Karpas-422 (cell line): ENCODE measurements at regions not wholly inside any gene's neighbourhood (a gene's known extent, or its start where the extent isn't known, plus 50 kb on each side); places are given as distances from the start of the nearest gene placed in this dataset.

Experiments
- DNase-seq: peaks from one replicate; pipeline ENCODE4 v3.0.0-alpha.2; 2015
- H2AFZ ChIP-seq: fragments of 200-600 bp; sonication (generic); 2 replicates; pipeline ENCODE4 v1.6.1; 2014; ENCODE audit warnings: antibody characterized with exemption, low read length, mixed read lengths
- H3K27ac ChIP-seq: fragments of 200-600 bp; sonication (generic); 2 replicates; pipeline ENCODE4 v1.5.1; 2014; ENCODE audit warnings: mild to moderate bottlenecking, low read length, moderate library complexity
- H3K27me3 ChIP-seq: fragments of 200-600 bp; sonication (generic); 2 replicates; pipeline ENCODE4 v1.6.1; 2014; ENCODE audit warnings: low read length, mixed read lengths
- H3K36me3 ChIP-seq: fragments of 200-600 bp; sonication (generic); 2 replicates; pipeline ENCODE4 v1.6.1; 2014; ENCODE audit warnings: low read length, mixed read lengths; ENCODE audit not compliant: insufficient read depth
- H3K4me1 ChIP-seq: fragments of 200-600 bp; sonication (generic); 2 replicates; pipeline ENCODE4 v1.6.1; 2014; ENCODE audit warnings: mild to moderate bottlenecking, low read length, mixed read lengths
- H3K4me2 ChIP-seq: fragments of 200-600 bp; sonication (generic); 2 replicates; pipeline ENCODE4 v1.6.1; 2014; ENCODE audit warnings: low read length, low read depth, mild to moderate bottlenecking; ENCODE audit not compliant: poor library complexity, severe bottlenecking
- H3K4me3 ChIP-seq: fragments of 200-600 bp; sonication (generic); 2 replicates; pipeline ENCODE4 v1.5.1; 2014; ENCODE audit warnings: mild to moderate bottlenecking, antibody characterized with exemption, low read length, mixed read lengths
- H3K79me2 ChIP-seq: fragments of 200-600 bp; sonication (generic); 2 replicates; pipeline ENCODE4 v1.6.1; 2014; ENCODE audit warnings: mild to moderate bottlenecking, low read length, mixed read lengths
- H3K9ac ChIP-seq: fragments of 200-600 bp; sonication (generic); 2 replicates; pipeline ENCODE4 v1.6.0; 2014; ENCODE audit warnings: low read length
- H3K9me2 ChIP-seq: fragments of 200-600 bp; sonication (generic), shearing (Covaris generic); replicated peaks from 2 replicates; pipeline ENCODE4 v1.6.0; 2014; ENCODE audit warnings: mild to moderate bottlenecking, low read length, moderate library complexity; ENCODE audit not compliant: insufficient read depth
- H3K9me3 ChIP-seq: fragments of 300-700, 200-600 bp; sonication (generic); 2 replicates; pipeline ENCODE4 v1.6.1; 2014; ENCODE audit warnings: low read length, mixed read lengths
- H4K20me1 ChIP-seq: fragments of 200-600 bp; sonication (generic); 2 replicates; pipeline ENCODE4 v1.6.1; 2014; ENCODE audit warnings: mild to moderate bottlenecking, antibody characterized with exemption, low read length, low read depth; ENCODE audit not compliant: insufficient read depth

DNA sequence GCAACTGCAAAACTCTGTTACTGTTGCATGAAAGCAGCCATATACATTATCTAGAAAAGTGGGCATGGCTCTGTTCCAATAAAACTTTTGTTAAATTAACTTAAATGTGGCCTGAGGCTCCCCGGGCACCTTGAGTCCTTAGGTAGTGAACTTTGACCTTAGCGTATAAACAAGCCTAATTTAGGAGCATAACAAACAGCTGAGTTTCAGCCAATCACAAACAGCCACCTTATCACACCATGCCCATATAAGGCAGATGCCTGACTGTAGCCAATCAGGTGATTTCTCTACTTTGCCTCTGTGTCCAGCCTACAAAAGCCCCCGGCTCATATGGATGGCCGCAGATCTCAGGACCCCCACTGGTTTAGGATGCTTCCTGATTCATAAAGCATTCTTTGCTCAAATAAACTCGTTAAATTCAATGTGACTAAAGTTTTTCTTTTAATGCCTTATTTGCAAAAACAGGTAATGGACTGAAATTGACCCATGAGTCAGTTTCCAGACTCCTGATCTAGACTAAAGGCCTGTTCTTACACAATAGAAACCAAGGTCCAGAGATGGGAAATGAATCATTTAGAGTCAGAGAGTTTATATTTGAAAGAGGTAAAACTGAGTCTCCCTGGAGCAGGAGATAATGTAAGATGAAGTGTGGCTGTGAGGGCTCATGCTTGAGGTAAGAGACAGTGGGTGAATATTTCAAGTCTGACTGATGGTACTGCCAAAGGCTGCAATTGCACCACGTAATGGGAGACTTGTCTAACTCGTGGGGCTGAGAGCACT is 130.2 kb downstream of the FGF9 start:
- Histone ChIP-seq H3K36me3 (no peaks in the 10 kb centered on the region; the same call in 1 of the 2 replicates), H3K79me2 (no peaks in the 10 kb centered on the region), H3K4me1 (peaks cover 77% of the 10 kb centered on the region), H2AFZ (peak overlapping the region; percentile 72; the same call in 1 of the 2 replicates), H3K4me2 (peak overlapping the region; percentile 61), H3K27ac (peak overlapping the region; percentile 95), H4K20me1 (no peaks in the 10 kb centered on the region), H3K9me3 (no peaks in the 10 kb centered on the region), H3K9me2 (no peaks in the 10 kb centered on the region), H3K4me3 (0 out of 2 replicates have a peak overlapping the region, but pooled peaks have one; percentile 53), H3K27me3 (no peaks in the 10 kb centered on the region), H3K9ac (peak overlapping the region; percentile 48)
- no peak for DNase-seq

GRCh38 chr13:21805733-21806132 is 134.9 kb downstream of the FGF9 start:
- Histone ChIP-seq H3K27me3 (no peaks in the 10 kb centered on the region), H3K27ac (no peak overlapping the region), H3K79me2 (no peaks in the 10 kb centered on the region), H3K9ac (no peak overlapping the region), H3K4me2 (no peak overlapping the region), H3K4me1 (peaks cover 33% of the 10 kb centered on the region), H3K9me2 (no peaks in the 10 kb centered on the region), H3K4me3 (no peak overlapping the region), H2AFZ (0 out of 2 replicates have a peak overlapping the region, but pooled peaks have one; percentile 39), H3K9me3 (no peaks in the 10 kb centered on the region), H3K36me3 (no peaks in the 10 kb centered on the region; the same call in 1 of the 2 replicates), H4K20me1 (no peaks in the 10 kb centered on the region)
- DNase-seq, result no peak

DNA sequence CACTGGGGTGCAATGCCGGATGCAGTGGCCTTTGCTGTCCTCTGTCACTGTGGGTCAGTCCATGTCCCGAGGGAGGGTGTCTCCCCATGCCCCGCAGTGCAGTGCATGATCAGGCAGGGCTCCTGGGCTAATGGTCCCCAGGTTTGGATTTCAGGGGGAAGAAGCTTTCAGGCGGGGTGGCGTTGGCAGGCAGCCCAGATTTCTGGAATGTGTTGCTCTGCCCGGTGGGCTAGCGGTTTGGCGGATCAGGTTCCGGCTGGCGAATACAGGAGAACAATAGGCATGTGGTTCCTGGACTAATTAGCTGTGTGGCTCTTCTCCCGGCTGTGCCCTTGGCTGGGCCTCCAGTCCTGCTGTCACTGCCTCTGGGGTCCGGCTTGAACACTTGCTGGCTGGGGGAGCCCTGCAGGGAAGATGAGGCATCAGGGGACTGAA is 141.3 kb downstream of the FGF9 start:
- no peak for DNase-seq
- Histone ChIP-seq H3K36me3 (no peaks in the 10 kb centered on the region; the same call in 1 of the 2 replicates), H3K9me2 (no peaks in the 10 kb centered on the region), H3K9me3 (no peaks in the 10 kb centered on the region), H3K9ac (no peak overlapping the region), H4K20me1 (no peaks in the 10 kb centered on the region), H3K4me1 (peaks cover 16% of the 10 kb centered on the region), H3K4me2 (no peak overlapping the region), H3K27ac (no peak overlapping the region), H2AFZ (no peak overlapping the region), H3K4me3 (no peak overlapping the region), H3K79me2 (no peaks in the 10 kb centered on the region), H3K27me3 (no peaks in the 10 kb centered on the region)

GRCh38 chr13:21813110-21813509 is 142.2 kb downstream of the FGF9 start:
- peaks cover 13% of the 10 kb centered on the region for H3K4me1 ChIP-seq
- H3K36me3 ChIP-seq, result no peaks in the 10 kb centered on the region
- H3K27ac ChIP-seq, result no peak overlapping the region
- H2AFZ ChIP-seq, result no peak overlapping the region
- H3K79me2 ChIP-seq, result no peaks in the 10 kb centered on the region
- no peaks in the 10 kb centered on the region for H3K27me3 ChIP-seq
- H3K9me3 ChIP-seq, result no peaks in the 10 kb centered on the region
- no peaks in the 10 kb centered on the region for H4K20me1 ChIP-seq
- no peaks in the 10 kb centered on the region for H3K9me2 ChIP-seq
- no peak overlapping the region for H3K4me3 ChIP-seq
- H3K4me2 ChIP-seq, result no peak overlapping the region
- no peak for DNase-seq
- no peak overlapping the region for H3K9ac ChIP-seq

GRCh38 chr13:21813844-21814243 is 143.0 kb downstream of the FGF9 start:
- H2AFZ ChIP-seq, result no peak overlapping the region
- H3K9me2 ChIP-seq, result no peaks in the 10 kb centered on the region
- no peak overlapping the region for H3K4me3 ChIP-seq
- H3K9me3 ChIP-seq, result no peaks in the 10 kb centered on the region
- peaks cover 14% of the 10 kb centered on the region for H3K4me1 ChIP-seq
- no peak for DNase-seq
- no peak overlapping the region for H3K4me2 ChIP-seq
- H3K9ac ChIP-seq, result no peak overlapping the region
- no peaks in the 10 kb centered on the region for H3K27me3 ChIP-seq
- H3K36me3 ChIP-seq, result no peaks in the 10 kb centered on the region
- no peak overlapping the region for H3K27ac ChIP-seq
- no peaks in the 10 kb centered on the region for H3K79me2 ChIP-seq
- H4K20me1 ChIP-seq, result no peaks in the 10 kb centered on the region

- Histone ChIP-seq H3K9me2 (no peaks in the 10 kb centered on the region), H3K4me1 (peaks cover 22% of the 10 kb centered on the region), H3K79me2 (no peaks in the 10 kb centered on the region), H3K36me3 (no peaks in the 10 kb centered on the region), H3K9me3 (no peaks in the 10 kb centered on the region), H3K27ac (no peak overlapping the region), H4K20me1 (no peaks in the 10 kb centered on the region), H3K9ac (no peak overlapping the region), H2AFZ (no peak overlapping the region), H3K27me3 (no peaks in the 10 kb centered on the region), H3K4me3 (no peak overlapping the region), H3K4me2 (no peak overlapping the region)
- DNase-seq, result no peak
Observed at GRCh38 chr13:21814604-21815003, 143.7 kb downstream of the FGF9 start.

DNA sequence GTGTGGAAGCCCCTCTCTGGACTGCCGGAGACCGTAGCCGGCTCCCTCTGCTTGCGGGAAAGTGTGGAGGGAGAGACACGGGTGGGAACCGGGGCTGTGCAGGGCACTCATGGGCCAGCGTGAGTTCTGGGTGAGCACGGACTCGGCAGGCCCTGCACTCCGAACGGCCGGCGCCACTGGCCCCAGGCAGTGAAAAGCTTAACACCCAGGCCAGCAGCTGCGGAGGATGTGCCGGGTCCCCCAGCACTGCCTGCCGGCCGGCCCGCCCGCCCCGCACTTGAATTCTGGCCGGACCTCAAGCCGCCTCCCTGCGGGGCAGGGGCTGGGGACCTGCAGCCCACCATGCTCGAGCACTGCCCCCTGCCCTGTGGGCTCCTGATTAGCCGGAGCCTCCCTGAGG is 147.0 kb downstream of the FGF9 start:
- no peak overlapping the region for H3K27ac ChIP-seq
- H3K9me3 ChIP-seq, result no peaks in the 10 kb centered on the region
- no peaks in the 10 kb centered on the region for H3K9me2 ChIP-seq
- no peaks in the 10 kb centered on the region for H4K20me1 ChIP-seq
- no peaks in the 10 kb centered on the region for H3K27me3 ChIP-seq
- H3K79me2 ChIP-seq, result no peaks in the 10 kb centered on the region
- H3K9ac ChIP-seq, result no peak overlapping the region
- no peak for DNase-seq
- H3K36me3 ChIP-seq, result no peaks in the 10 kb centered on the region
- H2AFZ ChIP-seq, result no peak overlapping the region
- H3K4me1 ChIP-seq, result peaks cover 20% of the 10 kb centered on the region
- H3K4me3 ChIP-seq, result no peak overlapping the region
- H3K4me2 ChIP-seq, result no peak overlapping the region

- Histone ChIP-seq H3K36me3 (no peaks in the 10 kb centered on the region), H3K4me1 (peaks cover 14% of the 10 kb centered on the region), H3K27me3 (no peaks in the 10 kb centered on the region), H3K27ac (no peak overlapping the region), H3K4me3 (no peak overlapping the region), H3K9me2 (no peaks in the 10 kb centered on the region), H3K79me2 (no peaks in the 10 kb centered on the region), H2AFZ (0 out of 2 replicates have a peak overlapping the region, but pooled peaks have one; percentile 1), H3K4me2 (no peak overlapping the region), H3K9ac (no peak overlapping the region), H4K20me1 (no peaks in the 10 kb centered on the region), H3K9me3 (no peaks in the 10 kb centered on the region)
- no peak for DNase-seq
Observed at GRCh38 chr13:21822029-21822428, 151.2 kb downstream of the FGF9 start.
